ENCODE measurements at regions not wholly inside any gene's neighbourhood (a gene's known extent, or its start where the extent isn't known, plus 50 kb on each side); places are given as distances from the start of the nearest gene placed in this dataset.

DNA sequence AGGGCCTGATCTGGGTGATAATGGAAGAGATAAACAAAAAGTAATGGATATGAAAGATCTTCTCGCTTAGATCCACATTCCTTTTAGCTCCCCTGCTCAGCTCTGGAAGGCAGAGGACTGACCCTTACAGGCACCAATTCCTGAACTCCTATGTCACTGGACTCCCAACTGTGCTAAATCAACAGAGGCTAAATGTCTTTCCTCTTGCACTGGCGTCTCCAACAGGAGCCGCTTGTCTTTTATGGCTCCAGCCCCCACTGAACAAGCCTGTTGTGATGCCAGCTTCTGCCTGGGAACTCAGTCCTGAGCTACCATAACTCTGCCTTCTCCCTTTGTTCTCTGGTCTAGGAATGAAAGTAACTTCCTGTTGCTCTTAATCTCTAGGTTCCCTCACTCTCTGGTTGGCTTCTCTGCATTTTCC is 142.1 kb upstream of the COL11A1 start:
- no peak overlapping the region for H3K9ac ChIP-seq (ENCODE audit: low read length)
- DNase-seq (ENCODE audit: low read depth) = peak; percentile 44
- no peaks in the 10 kb centered on the region for H3K27me3 ChIP-seq (replicated peaks; ENCODE audit: control insufficient read depth, insufficient read depth, low read length)
- H3K4me1 ChIP-seq (ENCODE audit: control insufficient read depth, insufficient read depth, low read length) = peaks cover 10% of the 10 kb centered on the region
- no peaks in the 10 kb centered on the region for H3K36me3 ChIP-seq (ENCODE audit: control insufficient read depth, insufficient read depth, low read length, severe bottlenecking)
- H3K9me3 ChIP-seq (ENCODE audit: control insufficient read depth, low read length) = no peaks in the 10 kb centered on the region
- H3K4me3 ChIP-seq (ENCODE audit: low read length) = no peak overlapping the region

DNA sequence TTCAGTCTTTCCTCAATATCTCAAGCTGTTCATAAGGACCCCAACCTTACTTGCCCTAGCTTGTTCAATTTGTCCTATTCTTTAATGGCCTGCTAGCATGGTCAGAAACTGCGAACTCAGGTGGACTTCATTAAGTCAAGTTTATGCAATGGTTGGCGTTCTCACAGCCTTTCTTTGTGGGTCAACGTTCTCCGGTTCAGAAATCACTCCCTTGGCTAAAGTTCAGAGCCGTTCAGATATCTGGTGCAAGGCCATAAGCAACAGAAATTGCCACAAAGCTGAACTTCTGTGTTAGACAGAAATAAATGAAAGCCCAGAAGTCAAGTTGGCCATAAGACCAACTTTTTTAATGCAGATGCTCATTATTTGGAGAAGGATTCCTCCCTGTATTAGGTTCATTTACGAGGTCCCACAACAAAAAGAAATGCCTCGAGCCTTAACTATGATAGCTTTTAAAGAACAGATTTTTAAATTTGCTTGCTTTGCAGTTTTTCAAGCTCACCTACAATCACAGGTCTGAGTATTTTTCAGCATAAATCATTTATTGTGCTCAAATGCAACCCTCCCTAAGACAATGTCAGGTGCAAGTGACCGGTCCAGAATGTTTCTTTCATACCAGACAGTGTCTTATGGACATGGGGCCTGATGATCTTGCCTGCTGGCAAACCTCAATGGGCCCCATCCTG is 140.2 kb upstream of the COL11A1 start:
- Histone ChIP-seq H3K9ac (ENCODE audit: low read length) (no peak overlapping the region), H3K36me3 (ENCODE audit: control insufficient read depth, insufficient read depth, low read length, severe bottlenecking) (no peaks in the 10 kb centered on the region), H3K4me3 (ENCODE audit: low read length) (no peak overlapping the region), H3K4me1 (ENCODE audit: control insufficient read depth, insufficient read depth, low read length) (peaks cover 5% of the 10 kb centered on the region), H3K9me3 (ENCODE audit: control insufficient read depth, low read length) (no peaks in the 10 kb centered on the region), H3K27me3 (replicated peaks; ENCODE audit: control insufficient read depth, insufficient read depth, low read length) (no peaks in the 10 kb centered on the region)
- no peak for DNase-seq (ENCODE audit: low read depth)

DNA sequence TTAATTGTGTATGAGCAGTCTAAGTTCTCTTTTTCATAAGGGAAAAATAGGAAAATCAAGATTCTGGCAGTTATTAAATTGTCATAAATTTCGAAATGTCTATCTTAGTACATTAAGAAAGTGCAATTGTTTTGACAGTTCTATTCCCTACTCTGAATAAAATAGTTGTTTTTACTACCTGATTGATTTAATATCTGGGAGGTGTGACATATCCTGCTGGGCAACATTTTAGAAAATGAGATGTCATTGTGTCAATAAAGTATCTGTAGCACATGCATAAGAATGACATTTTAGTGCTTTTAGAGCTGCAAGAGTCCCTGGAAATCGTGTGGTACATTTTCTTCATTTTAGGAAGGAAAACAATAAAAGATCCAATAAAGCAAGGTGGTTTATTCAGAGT is 139.2 kb upstream of the COL11A1 start:
- H3K9ac ChIP-seq (ENCODE audit: low read length) = no peak overlapping the region
- peaks cover 5% of the 10 kb centered on the region for H3K4me1 ChIP-seq (ENCODE audit: control insufficient read depth, insufficient read depth, low read length)
- H3K27me3 ChIP-seq (replicated peaks; ENCODE audit: control insufficient read depth, insufficient read depth, low read length) = no peaks in the 10 kb centered on the region
- DNase-seq (ENCODE audit: low read depth) = no peak
- H3K36me3 ChIP-seq (ENCODE audit: control insufficient read depth, insufficient read depth, low read length, severe bottlenecking) = no peaks in the 10 kb centered on the region
- H3K4me3 ChIP-seq (ENCODE audit: low read length) = no peak overlapping the region
- H3K9me3 ChIP-seq (ENCODE audit: control insufficient read depth, low read length) = no peaks in the 10 kb centered on the region

DNA sequence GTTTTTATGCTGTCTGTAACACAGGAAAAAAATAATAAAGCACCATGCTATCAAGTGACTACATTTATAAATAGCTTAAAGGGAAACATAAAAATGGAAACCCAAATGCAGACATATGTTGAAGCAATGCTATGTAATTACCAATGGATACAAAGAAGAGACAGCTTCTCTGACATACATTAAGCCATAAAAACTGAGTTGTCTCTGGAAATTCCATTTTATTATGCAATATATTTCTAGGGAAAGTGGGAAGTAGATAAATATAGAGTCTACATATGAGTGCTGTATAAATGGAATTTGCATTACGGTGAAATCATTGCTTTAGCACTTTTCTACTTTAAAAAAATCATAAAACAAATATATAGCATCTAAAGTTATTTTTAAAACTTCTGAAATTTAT is 135.2 kb upstream of the COL11A1 start:
- no peak for DNase-seq (ENCODE audit: low read depth)
- H3K9ac ChIP-seq (ENCODE audit: low read length) = no peak overlapping the region
- no peaks in the 10 kb centered on the region for H3K27me3 ChIP-seq (replicated peaks; ENCODE audit: control insufficient read depth, insufficient read depth, low read length)
- no peak overlapping the region for H3K4me3 ChIP-seq (ENCODE audit: low read length)
- H3K36me3 ChIP-seq (ENCODE audit: control insufficient read depth, insufficient read depth, low read length, severe bottlenecking) = no peaks in the 10 kb centered on the region
- H3K4me1 ChIP-seq (ENCODE audit: control insufficient read depth, insufficient read depth, low read length) = no peaks in the 10 kb centered on the region
- no peaks in the 10 kb centered on the region for H3K9me3 ChIP-seq (ENCODE audit: control insufficient read depth, low read length)

GRCh38 chr1:103239034-103239433 is 130.7 kb upstream of the COL11A1 start:
- no peak overlapping the region for H3K9ac ChIP-seq (ENCODE audit: low read length)
- no peaks in the 10 kb centered on the region for H3K9me3 ChIP-seq (ENCODE audit: control insufficient read depth, low read length)
- no peaks in the 10 kb centered on the region for H3K36me3 ChIP-seq (ENCODE audit: control insufficient read depth, insufficient read depth, low read length, severe bottlenecking)
- H3K4me1 ChIP-seq (ENCODE audit: control insufficient read depth, insufficient read depth, low read length) = peaks cover 5% of the 10 kb centered on the region
- no peak for DNase-seq (ENCODE audit: low read depth)
- H3K27me3 ChIP-seq (replicated peaks; ENCODE audit: control insufficient read depth, insufficient read depth, low read length) = no peaks in the 10 kb centered on the region
- no peak overlapping the region for H3K4me3 ChIP-seq (ENCODE audit: low read length)

- no peaks in the 10 kb centered on the region for H3K27me3 ChIP-seq (replicated peaks; ENCODE audit: control insufficient read depth, insufficient read depth, low read length)
- no peak overlapping the region for H3K4me3 ChIP-seq (ENCODE audit: low read length)
- peaks cover 5% of the 10 kb centered on the region for H3K4me1 ChIP-seq (ENCODE audit: control insufficient read depth, insufficient read depth, low read length)
- no peaks in the 10 kb centered on the region for H3K36me3 ChIP-seq (ENCODE audit: control insufficient read depth, insufficient read depth, low read length, severe bottlenecking)
- DNase-seq (ENCODE audit: low read depth) = no peak
- no peak overlapping the region for H3K9ac ChIP-seq (ENCODE audit: low read length)
- H3K9me3 ChIP-seq (ENCODE audit: control insufficient read depth, low read length) = no peaks in the 10 kb centered on the region
These were observed 121.7 kb upstream of the COL11A1 start for GRCh38 chr1:103230061-103230460.

DNA sequence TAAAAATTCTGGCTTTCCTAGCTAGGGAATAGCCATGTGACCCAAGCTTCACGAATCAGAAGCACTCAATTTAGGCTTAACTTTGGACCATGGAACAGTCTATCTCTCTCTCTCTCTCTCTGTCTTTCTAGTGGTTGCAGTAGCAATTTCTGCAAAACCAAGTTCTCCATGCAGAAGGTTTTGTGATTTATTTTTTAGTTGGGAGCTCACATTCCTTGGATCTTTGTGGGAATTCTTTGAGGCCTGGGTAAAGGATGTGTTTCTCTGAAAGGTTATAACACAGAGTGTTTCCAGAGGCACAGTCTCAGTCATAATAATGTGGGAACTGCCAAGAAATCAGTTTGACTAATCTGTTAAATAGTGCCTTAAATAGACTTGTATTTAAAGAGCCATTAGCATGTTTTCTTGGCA is 112.3 kb upstream of the COL11A1 start:
- peak overlapping the region; percentile 25 for H3K9ac ChIP-seq (ENCODE audit: low read length)
- no peaks in the 10 kb centered on the region for H3K9me3 ChIP-seq (ENCODE audit: control insufficient read depth, low read length)
- no peak overlapping the region for H3K4me3 ChIP-seq (ENCODE audit: low read length)
- no peaks in the 10 kb centered on the region for H3K36me3 ChIP-seq (ENCODE audit: control insufficient read depth, insufficient read depth, low read length, severe bottlenecking)
- DNase-seq (ENCODE audit: low read depth) = peak; percentile 74
- H3K27me3 ChIP-seq (replicated peaks; ENCODE audit: control insufficient read depth, insufficient read depth, low read length) = no peaks in the 10 kb centered on the region
- peaks cover 21% of the 10 kb centered on the region for H3K4me1 ChIP-seq (ENCODE audit: control insufficient read depth, insufficient read depth, low read length)

DNA sequence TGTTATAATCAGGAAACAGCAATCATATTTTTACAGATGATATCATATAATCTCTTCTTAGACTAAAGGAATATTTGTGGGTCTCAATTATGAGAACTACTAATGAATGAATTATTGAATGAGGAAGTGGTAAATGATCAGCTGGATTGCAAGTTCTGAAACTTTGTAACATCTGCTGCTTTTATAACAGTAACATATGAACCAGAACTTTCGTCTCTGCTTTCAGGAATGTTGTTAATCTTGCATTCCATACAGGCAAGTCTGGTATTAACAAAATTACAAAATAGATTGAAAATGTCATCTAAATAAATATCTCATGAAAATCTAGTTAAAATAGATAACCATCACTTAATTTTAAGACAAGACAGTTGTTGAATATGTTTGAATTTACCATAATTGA is 110.5 kb upstream of the COL11A1 start:
- Histone ChIP-seq H3K9ac (ENCODE audit: low read length) (peak overlapping the region; percentile 19), H3K4me1 (ENCODE audit: control insufficient read depth, insufficient read depth, low read length) (peaks cover 21% of the 10 kb centered on the region), H3K4me3 (ENCODE audit: low read length) (no peak overlapping the region), H3K36me3 (ENCODE audit: control insufficient read depth, insufficient read depth, low read length, severe bottlenecking) (no peaks in the 10 kb centered on the region), H3K27me3 (replicated peaks; ENCODE audit: control insufficient read depth, insufficient read depth, low read length) (no peaks in the 10 kb centered on the region), H3K9me3 (ENCODE audit: control insufficient read depth, low read length) (no peaks in the 10 kb centered on the region)
- DNase-seq (ENCODE audit: low read depth) = peak; percentile 32

DNA sequence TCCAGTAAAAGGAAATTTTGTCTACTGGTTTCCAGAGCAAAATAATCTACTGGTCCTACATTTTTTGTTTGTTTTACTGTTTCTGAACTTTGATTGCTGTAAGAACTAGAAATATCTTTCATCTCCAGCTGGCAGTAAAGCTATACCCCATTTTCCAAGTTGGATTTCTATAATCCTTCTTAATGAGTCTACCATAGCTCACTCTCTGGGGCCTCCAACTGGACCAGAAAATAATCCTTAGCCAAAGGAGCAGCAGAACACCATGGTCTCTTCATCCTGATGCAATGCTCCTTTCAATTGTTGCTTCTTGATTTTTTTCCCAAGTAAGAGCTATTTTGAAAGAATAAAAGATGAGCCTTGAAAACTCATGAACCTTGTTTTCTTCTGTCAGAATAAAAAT is 110.0 kb upstream of the COL11A1 start:
- Histone ChIP-seq H3K9ac (ENCODE audit: low read length) (peak overlapping the region; percentile 19), H3K27me3 (replicated peaks; ENCODE audit: control insufficient read depth, insufficient read depth, low read length) (no peaks in the 10 kb centered on the region), H3K36me3 (ENCODE audit: control insufficient read depth, insufficient read depth, low read length, severe bottlenecking) (no peaks in the 10 kb centered on the region), H3K4me1 (ENCODE audit: control insufficient read depth, insufficient read depth, low read length) (peaks cover 21% of the 10 kb centered on the region), H3K9me3 (ENCODE audit: control insufficient read depth, low read length) (no peaks in the 10 kb centered on the region), H3K4me3 (ENCODE audit: low read length) (no peak overlapping the region)
- peak; percentile 24 for DNase-seq (ENCODE audit: low read depth)

GRCh38 chr1:103211073-103211472 is 102.8 kb upstream of the COL11A1 start:
- peak; percentile 61 for DNase-seq (ENCODE audit: low read depth)
- Histone ChIP-seq H3K36me3 (ENCODE audit: control insufficient read depth, insufficient read depth, low read length, severe bottlenecking) (no peaks in the 10 kb centered on the region), H3K4me3 (ENCODE audit: low read length) (no peak overlapping the region), H3K9me3 (ENCODE audit: control insufficient read depth, low read length) (no peaks in the 10 kb centered on the region), H3K27me3 (replicated peaks; ENCODE audit: control insufficient read depth, insufficient read depth, low read length) (no peaks in the 10 kb centered on the region), H3K4me1 (ENCODE audit: control insufficient read depth, insufficient read depth, low read length) (peaks cover 6% of the 10 kb centered on the region), H3K9ac (ENCODE audit: low read length) (no peak overlapping the region)

- Histone ChIP-seq H3K9me3 (ENCODE audit: control insufficient read depth, low read length) (no peaks in the 10 kb centered on the region), H3K36me3 (ENCODE audit: control insufficient read depth, insufficient read depth, low read length, severe bottlenecking) (no peaks in the 10 kb centered on the region), H3K4me1 (ENCODE audit: control insufficient read depth, insufficient read depth, low read length) (peaks cover 6% of the 10 kb centered on the region), H3K4me3 (ENCODE audit: low read length) (no peak overlapping the region), H3K27me3 (replicated peaks; ENCODE audit: control insufficient read depth, insufficient read depth, low read length) (no peaks in the 10 kb centered on the region), H3K9ac (ENCODE audit: low read length) (no peak overlapping the region)
- no peak for DNase-seq (ENCODE audit: low read depth)
These were observed 100.5 kb upstream of the COL11A1 start for GRCh38 chr1:103208844-103209243.

DNA sequence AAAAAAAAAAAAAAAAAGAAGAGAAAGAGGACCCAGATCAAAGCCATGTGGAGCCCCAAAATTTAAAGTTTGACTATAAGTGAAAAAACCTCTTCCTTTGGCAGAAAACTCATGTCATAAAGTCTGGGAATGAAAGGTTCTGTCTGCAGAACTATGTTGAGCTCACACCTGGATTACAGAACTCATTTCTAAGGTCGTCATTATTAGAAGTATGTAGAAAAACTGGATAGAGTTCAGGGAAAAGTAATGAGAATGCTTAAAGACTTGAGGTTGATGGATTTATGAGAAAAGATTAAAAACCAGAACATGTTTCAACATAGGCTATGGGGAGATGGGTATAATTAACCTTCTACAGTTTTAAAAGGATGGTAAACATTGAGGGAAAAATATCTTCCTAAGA is 90.7 kb upstream of the COL11A1 start:
- no peaks in the 10 kb centered on the region for H3K36me3 ChIP-seq (ENCODE audit: control insufficient read depth, insufficient read depth, low read length, severe bottlenecking)
- H3K9me3 ChIP-seq (ENCODE audit: control insufficient read depth, low read length) = no peaks in the 10 kb centered on the region
- no peaks in the 10 kb centered on the region for H3K27me3 ChIP-seq (replicated peaks; ENCODE audit: control insufficient read depth, insufficient read depth, low read length)
- DNase-seq (ENCODE audit: low read depth) = no peak
- no peak overlapping the region for H3K4me3 ChIP-seq (ENCODE audit: low read length)
- H3K9ac ChIP-seq (ENCODE audit: low read length) = no peak overlapping the region
- peaks cover 16% of the 10 kb centered on the region for H3K4me1 ChIP-seq (ENCODE audit: control insufficient read depth, insufficient read depth, low read length)
